Thoracic aorta (tissue), 2 donors: ENCODE measurements at regions not wholly inside any gene's neighbourhood (a gene's known extent, or its start where the extent isn't known, plus 50 kb on each side); places are given as distances from the start of the nearest gene placed in this dataset.
"Not testable (repeated sequence)": the region's sequence is repeated elsewhere in the genome, so short reads cannot be mapped to it uniquely, and the experiment has no call there.

Source experiments
- ATAC-seq: fragments of 150-250 bp; one replicate; pipeline ENCODE4 v1.8.0; 2017; ENCODE audit warnings: low read depth; ENCODE audit not compliant: insufficient number of reproducible peaks, low FRiP score
- DNase-seq: peaks from one replicate; pipeline ENCODE4 v3.0.0-alpha.2; 2020; ENCODE audit warnings: low spot score
- H3K27ac ChIP-seq, 2 donors: fragments of 200-600 bp; sonication (generic); 1 replicate in 1 of 2; 2 replicates in 1 of 2; pipeline ENCODE4 v1.5.1; 2016; ENCODE audit warnings: mild to moderate bottlenecking in 2 of 2, moderate library complexity in 2 of 2
- H3K27me3 ChIP-seq: fragments of 200-600 bp; sonication (generic); replicated peaks from 2 replicates; pipeline ENCODE4 v1.6.0; 2016; ENCODE audit warnings: mild to moderate bottlenecking; ENCODE audit not compliant: insufficient read depth
- H3K36me3 ChIP-seq: fragments of 200-600 bp; sonication (generic); one replicate; pipeline ENCODE4 v1.5.1; 2016
- H3K4me1 ChIP-seq, 2 donors: fragments of 200-600 bp; sonication (generic); 1 replicate in 1 of 2; 2 replicates in 1 of 2; pipeline versions ENCODE4 v1.5.1 to v1.6.0; 2016; ENCODE audit warnings: low read depth in 2 of 2, mild to moderate bottlenecking in 1 of 2; ENCODE audit not compliant: control insufficient read depth in 1 of 2
- H3K4me3 ChIP-seq: fragments of 200-600 bp; sonication (generic); 2 replicates; pipeline ENCODE4 v1.5.1; 2016; ENCODE audit warnings: mild to moderate bottlenecking
- H3K9me3 ChIP-seq: fragments of 200-600 bp; sonication (generic); 2 replicates; pipeline ENCODE4 v1.5.1; 2016
- TF ChIP-seq, protein P1 (sequence below): fragments of 200-600 bp; sonication (generic); IDR thresholded peaks from one replicate; pipeline ENCODE4 v1.5.1; 2019; ENCODE audit warnings: antibody characterized with exemption

DNA sequence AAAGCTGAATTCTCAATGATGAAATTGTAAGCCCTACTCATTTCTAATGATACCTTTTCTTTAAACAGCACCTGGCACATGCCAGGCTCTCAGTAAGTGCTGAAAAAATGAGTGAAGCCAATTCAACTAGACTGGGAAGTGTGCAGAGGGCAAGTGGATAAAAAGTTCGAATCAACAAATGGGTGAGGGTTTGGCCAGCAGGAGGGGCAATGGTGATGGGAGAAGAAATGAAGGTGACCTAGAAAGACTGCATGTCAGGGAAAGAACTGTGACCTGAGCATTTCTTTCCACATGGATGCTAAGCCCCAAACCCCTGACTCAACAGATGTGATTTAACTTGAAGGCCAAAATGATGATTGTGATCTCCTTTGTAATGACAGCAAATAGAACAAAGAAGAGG, 54.6 kb downstream of the DKK1 start:
- TF ChIP-seq, protein P1, sequence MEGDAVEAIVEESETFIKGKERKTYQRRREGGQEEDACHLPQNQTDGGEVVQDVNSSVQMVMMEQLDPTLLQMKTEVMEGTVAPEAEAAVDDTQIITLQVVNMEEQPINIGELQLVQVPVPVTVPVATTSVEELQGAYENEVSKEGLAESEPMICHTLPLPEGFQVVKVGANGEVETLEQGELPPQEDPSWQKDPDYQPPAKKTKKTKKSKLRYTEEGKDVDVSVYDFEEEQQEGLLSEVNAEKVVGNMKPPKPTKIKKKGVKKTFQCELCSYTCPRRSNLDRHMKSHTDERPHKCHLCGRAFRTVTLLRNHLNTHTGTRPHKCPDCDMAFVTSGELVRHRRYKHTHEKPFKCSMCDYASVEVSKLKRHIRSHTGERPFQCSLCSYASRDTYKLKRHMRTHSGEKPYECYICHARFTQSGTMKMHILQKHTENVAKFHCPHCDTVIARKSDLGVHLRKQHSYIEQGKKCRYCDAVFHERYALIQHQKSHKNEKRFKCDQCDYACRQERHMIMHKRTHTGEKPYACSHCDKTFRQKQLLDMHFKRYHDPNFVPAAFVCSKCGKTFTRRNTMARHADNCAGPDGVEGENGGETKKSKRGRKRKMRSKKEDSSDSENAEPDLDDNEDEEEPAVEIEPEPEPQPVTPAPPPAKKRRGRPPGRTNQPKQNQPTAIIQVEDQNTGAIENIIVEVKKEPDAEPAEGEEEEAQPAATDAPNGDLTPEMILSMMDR: no peak
- H3K36me3 ChIP-seq: no peaks in the 10 kb centered on the region

DNA sequence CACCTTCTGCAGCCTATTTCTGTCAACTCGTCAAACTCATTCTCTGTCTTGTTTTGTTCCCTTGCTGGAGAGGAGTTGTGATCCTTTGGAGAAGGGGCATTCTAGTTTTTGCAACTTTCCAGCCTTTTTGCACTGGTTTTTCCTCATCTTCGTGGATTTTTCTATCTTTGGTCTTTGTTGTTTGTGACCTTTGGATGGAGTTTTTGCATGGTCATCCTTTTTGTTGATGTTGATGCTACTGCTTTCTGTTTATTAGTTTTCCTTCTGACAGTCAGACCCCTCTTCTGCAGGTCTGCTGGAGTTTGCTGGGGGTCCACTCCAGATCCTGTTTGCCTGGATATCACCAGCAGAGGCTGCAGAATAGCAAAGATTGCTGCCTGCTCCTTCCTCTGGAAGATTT, 60.1 kb downstream of the DKK1 start:
- H3K27me3 ChIP-seq, H3K4me1 ChIP-seq, H3K4me3 ChIP-seq, H3K36me3 ChIP-seq, H3K9me3 ChIP-seq, ATAC-seq, H3K27ac ChIP-seq, DNase-seq: not testable (repeated sequence)

More for the DNA sequence above, 54.6 kb downstream of the DKK1 start:
- ATAC-seq (no peak), DNase-seq (no peak)
- no peaks in the 10 kb centered on the region for H3K9me3 ChIP-seq
- H3K4me1 ChIP-seq: no peaks in the 10 kb centered on the region
- H3K27ac ChIP-seq: no peak overlapping the region
- H3K27me3 ChIP-seq: no peaks in the 10 kb centered on the region
- no peak overlapping the region for H3K4me3 ChIP-seq

DNA sequence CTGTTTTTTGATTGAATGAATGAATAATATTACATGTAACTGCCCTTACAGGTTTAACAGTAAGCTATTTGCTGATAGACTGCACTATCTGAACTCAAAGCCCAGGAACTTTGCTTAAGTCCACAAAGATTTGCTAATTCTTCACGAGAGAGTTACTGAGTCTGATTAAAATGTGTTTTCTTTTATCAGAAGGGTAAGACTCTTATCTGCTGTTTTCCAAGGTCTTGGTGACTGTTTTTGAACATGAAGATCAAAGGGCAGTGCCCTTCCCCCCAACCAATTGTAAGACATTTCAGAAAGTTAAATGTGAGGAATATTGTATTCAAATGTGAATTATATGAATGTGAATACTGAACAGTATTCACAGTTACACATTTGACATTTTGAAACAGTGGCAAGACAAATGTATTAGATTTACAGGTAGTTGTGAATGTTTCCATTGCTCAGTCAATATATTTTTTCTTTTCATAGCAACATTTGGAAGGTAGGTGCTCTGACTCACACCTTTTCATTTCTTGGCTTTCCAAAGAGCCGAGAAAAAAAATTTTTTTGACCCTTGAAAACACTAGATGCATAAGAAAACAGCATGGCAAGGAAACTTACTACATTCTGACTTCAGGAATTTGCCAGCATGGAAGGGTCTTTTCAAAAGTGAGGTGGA, 62.7 kb downstream of the DKK1 start:
- ATAC-seq (no peak), DNase-seq (no peak)
- no peaks in the 10 kb centered on the region for H3K9me3 ChIP-seq
- no peaks in the 10 kb centered on the region for H3K27me3 ChIP-seq
- no peaks in the 10 kb centered on the region for H3K36me3 ChIP-seq
- TF ChIP-seq, protein P1: no peak
- no peak overlapping the region for H3K27ac ChIP-seq
- no peaks in the 10 kb centered on the region for H3K4me1 ChIP-seq
- H3K4me3 ChIP-seq: no peak overlapping the region

DNA sequence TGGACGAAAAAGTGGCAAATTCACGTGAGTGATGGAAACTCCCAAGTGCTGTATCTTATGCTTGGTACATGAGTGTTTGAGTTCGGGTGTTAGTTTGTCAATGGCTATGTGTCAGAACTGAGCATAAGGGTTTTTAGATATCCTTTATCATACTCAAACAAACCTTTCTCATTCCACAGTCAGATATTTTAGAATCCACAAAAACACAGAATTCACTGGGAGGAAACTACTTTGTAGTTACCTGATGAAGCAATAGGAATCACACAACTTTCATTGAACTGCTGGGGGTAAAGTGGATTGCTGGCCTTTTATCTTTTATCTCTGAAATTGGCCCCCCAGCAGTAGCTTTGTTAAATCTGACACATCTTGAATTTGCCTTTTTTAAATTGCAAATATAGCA, 64.0 kb downstream of the DKK1 start:
- no peaks in the 10 kb centered on the region for H3K9me3 ChIP-seq
- ATAC-seq (no peak), DNase-seq (no peak)
- TF ChIP-seq, protein P1: no peak
- no peak overlapping the region for H3K27ac ChIP-seq
- no peaks in the 10 kb centered on the region for H3K27me3 ChIP-seq
- no peaks in the 10 kb centered on the region for H3K4me1 ChIP-seq
- H3K36me3 ChIP-seq: no peaks in the 10 kb centered on the region
- H3K4me3 ChIP-seq: no peak overlapping the region

DNA sequence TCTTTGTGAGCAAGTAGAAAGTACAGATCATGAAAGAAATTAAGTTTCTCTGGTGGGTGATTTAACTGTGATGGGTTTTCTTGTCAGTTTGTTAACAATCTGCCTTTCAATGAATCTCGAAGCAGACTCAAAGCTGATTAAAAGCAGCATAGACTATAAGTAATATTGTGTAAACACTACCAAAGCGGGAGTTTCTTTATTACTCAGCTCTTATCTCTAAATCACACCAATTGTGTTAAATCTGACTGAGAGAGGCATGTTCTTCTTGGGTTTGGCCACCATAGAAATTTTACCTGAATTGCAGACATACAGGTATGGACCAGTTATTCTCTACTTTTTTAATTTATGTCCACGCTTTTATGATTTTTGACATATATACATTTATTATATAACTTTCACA, 65.2 kb downstream of the DKK1 start:
- H3K36me3 ChIP-seq: no peaks in the 10 kb centered on the region
- H3K9me3 ChIP-seq: no peaks in the 10 kb centered on the region
- no peak overlapping the region for H3K4me3 ChIP-seq
- DNase-seq: no peak
- no peak overlapping the region for H3K27ac ChIP-seq
- H3K27me3 ChIP-seq: no peaks in the 10 kb centered on the region
- TF ChIP-seq, protein P1: no peak
- no peaks in the 10 kb centered on the region for H3K4me1 ChIP-seq
- no peak for ATAC-seq

DNA sequence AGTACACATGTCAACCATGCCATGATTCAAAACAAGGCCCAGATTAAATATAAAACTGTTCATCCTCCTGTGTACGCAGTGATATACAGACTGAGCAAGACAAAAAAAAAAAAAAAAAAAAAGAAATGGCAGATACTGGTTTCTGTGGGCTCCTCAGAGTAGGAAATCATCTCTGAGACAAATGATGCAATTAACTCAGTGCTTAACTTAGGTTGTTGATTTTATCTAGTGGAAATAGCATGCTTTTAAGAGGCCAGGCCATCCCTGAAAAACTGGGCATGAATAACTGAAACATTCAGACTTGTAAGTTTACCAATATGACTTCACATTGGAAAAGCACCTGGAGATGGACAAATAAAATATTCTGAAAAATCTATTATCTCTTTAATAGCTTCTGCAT, 69.0 kb downstream of the DKK1 start:
- TF ChIP-seq, protein P1: no peak
- Histone ChIP-seq H3K9me3 (no peaks in the 10 kb centered on the region), H3K27ac (no peak overlapping the region), H3K4me3 (no peak overlapping the region), H3K36me3 (no peaks in the 10 kb centered on the region), H3K27me3 (no peaks in the 10 kb centered on the region), H3K4me1 (no peaks in the 10 kb centered on the region)
- DNase-seq (no peak), ATAC-seq (no peak)
